HEK293T (cell line): ENCODE measurements at regions not wholly inside any gene's neighbourhood (a gene's known extent, or its start where the extent isn't known, plus 50 kb on each side); places are given as distances from the start of the nearest gene placed in this dataset.

ENCODE experiments used
- CTBP1 ChIP-seq: fragments of 450-650 bp; IDR thresholded peaks from 2 replicates; pipeline ENCODE4 v1.6.1; 2016; ENCODE audit warnings: borderline replicate concordance
- FOXM1 ChIP-seq: fragments of 450-650 bp; IDR thresholded peaks from 2 replicates; pipeline ENCODE4 v1.6.1; 2017; ENCODE audit warnings: mild to moderate bottlenecking, borderline replicate concordance
- HDGF ChIP-seq: fragments of 450-650 bp; IDR thresholded peaks from 2 replicates; pipeline ENCODE4 v1.6.1; 2017; ENCODE audit warnings: antibody characterized with exemption, borderline replicate concordance
- NFRKB ChIP-seq: fragments of 450-650 bp; IDR thresholded peaks from 2 replicates; pipeline ENCODE4 v1.6.1; 2016; ENCODE audit warnings: mild to moderate bottlenecking, moderate library complexity
- SP1 ChIP-seq: fragments of 450-650 bp; IDR thresholded peaks from 2 replicates; pipeline ENCODE4 v1.6.1; 2017
- TARDBP ChIP-seq: fragments of 450-650 bp; IDR thresholded peaks from 2 replicates; pipeline ENCODE4 v1.6.1; 2016

GRCh38 chr2:64799592-64800252, 146.0 kb upstream of the SERTAD2 start:
- TF ChIP-seq CTBP1 (no peak), SP1 (no peak), TARDBP (no peak), HDGF (no peak), NFRKB (no peak), FOXM1 (no peak)
